AG04450 (cell line): ENCODE measurements at regions not wholly inside any gene's neighbourhood (a gene's known extent, or its start where the extent isn't known, plus 50 kb on each side); places are given as distances from the start of the nearest gene placed in this dataset.
A peak's percentile ranks its signal among the peaks of the same experiment; 100 is the strongest.

Source experiments
- CTCF ChIA-PET: fragments of 300-600, 350-600 bp; formaldehyde crosslinking; extraction: SDS; loops from one replicate; lab custom pipeline; 2022; ENCODE audit warnings: antibody characterized with exemption, inconsistent platforms; lab: Charles Lee
- POLR2A ChIA-PET: fragments of 350-600 bp; formaldehyde crosslinking; extraction: SDS; loops from one replicate; lab custom pipeline; 2021; ENCODE audit warnings: antibody characterized with exemption, inconsistent platforms; lab: Yijun Ruan, JAX
- DNase-seq: peaks from one replicate; pipeline ENCODE4 v3.0.0-alpha.2; 2011; ENCODE audit warnings: low read depth, low spot score
- H3K27ac ChIP-seq: one replicate; pipeline ENCODE4 v1.5.1; 2012; ENCODE audit warnings: low read depth, low read length, control low read depth
- H3K27me3 ChIP-seq: one replicate; pipeline ENCODE4 v1.6.0; 2012; ENCODE audit warnings: low read length; ENCODE audit not compliant: control insufficient read depth, insufficient read depth
- H3K4me3 ChIP-seq: 2 replicates; pipeline ENCODE4 v1.5.1; 2011; ENCODE audit warnings: mild to moderate bottlenecking, low read depth, low read length, control low read depth
- H3K9me3 ChIP-seq: 2 replicates; pipeline ENCODE4 v1.5.1; 2012; ENCODE audit warnings: low read length; ENCODE audit not compliant: control insufficient read depth, insufficient read depth
- TF ChIP-seq, protein P1 (sequence below): IDR thresholded peaks from 2 replicates; pipeline ENCODE4 v1.5.1; 2011; ENCODE audit warnings: low read depth, low read length, control low read depth, inconsistent platforms

DNA sequence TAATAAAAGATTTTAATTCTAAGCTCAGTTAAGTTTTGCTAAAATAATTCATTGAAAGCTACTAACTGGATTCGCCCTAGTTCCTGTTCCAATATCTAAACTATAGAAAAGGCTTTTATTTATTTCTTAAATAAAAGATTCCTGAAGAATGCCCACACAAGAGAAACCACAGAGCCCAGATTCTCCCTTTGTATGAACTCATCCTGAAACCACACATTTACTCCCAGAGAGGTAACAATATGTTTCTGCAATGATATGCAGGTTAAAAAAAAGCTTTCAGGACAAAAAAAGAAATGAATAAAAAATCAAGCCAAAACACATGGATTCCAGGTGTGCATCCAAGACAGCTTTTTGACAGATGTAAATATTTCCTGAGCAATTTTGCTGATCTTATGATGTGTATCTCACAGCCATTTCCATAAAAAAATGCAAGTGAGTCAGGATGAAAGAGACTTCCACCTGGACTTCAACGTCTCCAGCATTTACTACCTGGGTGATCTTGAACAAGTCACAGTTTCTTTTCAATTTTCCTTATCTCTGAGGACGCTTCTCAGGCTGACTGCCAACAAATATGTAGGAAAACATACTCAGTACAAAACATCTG is 234.4 kb upstream of the FAT1 start:
- no peak for DNase-seq
- ChIA-PET CTCF (no interaction called here), POLR2A (no interaction called here)
- Histone ChIP-seq H3K27me3 (peaks cover 4% of the 10 kb centered on the region), H3K4me3 (no peak overlapping the region), H3K27ac (no peak overlapping the region), H3K9me3 (no peaks in the 10 kb centered on the region)
- TF ChIP-seq, protein P1, sequence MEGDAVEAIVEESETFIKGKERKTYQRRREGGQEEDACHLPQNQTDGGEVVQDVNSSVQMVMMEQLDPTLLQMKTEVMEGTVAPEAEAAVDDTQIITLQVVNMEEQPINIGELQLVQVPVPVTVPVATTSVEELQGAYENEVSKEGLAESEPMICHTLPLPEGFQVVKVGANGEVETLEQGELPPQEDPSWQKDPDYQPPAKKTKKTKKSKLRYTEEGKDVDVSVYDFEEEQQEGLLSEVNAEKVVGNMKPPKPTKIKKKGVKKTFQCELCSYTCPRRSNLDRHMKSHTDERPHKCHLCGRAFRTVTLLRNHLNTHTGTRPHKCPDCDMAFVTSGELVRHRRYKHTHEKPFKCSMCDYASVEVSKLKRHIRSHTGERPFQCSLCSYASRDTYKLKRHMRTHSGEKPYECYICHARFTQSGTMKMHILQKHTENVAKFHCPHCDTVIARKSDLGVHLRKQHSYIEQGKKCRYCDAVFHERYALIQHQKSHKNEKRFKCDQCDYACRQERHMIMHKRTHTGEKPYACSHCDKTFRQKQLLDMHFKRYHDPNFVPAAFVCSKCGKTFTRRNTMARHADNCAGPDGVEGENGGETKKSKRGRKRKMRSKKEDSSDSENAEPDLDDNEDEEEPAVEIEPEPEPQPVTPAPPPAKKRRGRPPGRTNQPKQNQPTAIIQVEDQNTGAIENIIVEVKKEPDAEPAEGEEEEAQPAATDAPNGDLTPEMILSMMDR = no peak

DNA sequence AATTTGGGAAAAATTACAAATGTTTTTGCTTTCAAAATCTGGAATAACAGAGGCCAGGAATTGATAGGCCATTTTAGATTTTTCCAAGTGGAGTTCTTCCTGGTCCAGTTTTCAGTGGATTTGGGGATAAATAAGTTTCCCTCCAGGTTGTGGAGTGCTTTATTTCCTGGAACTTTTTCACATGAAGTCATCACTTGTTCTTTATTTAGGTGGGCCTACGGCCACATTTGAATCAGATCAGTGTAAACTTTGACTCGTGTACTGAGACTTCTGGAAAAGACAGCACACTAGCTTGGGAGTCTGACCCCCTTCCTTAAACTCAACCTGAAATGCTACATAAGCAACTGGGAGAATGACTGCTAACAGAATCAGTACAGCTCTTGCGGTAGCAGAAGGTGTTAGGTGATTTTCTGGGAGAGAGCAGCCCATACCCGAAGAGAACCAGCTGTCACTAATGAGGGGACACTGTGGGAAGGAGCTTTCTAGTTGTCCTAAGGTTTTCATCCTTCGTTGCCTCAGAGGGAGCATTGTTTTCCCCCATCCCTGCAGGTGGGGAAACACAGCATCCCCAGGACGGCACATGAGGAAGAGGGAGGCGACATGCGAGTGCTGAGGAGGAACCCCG is 235.2 kb upstream of the FAT1 start:
- CTCF ChIA-PET = interaction anchor here (0.6 kb wide), 1 partner anchor 16 kb away, joined by 3 read pairs; no protein-coding TSS in a partner anchor
- Histone ChIP-seq H3K9me3 (no peaks in the 10 kb centered on the region), H3K4me3 (no peak overlapping the region), H3K27me3 (peaks cover 4% of the 10 kb centered on the region), H3K27ac (no peak overlapping the region)
- no peak for DNase-seq
- POLR2A ChIA-PET = no interaction called here
- TF ChIP-seq, protein P1 = no peak

DNA sequence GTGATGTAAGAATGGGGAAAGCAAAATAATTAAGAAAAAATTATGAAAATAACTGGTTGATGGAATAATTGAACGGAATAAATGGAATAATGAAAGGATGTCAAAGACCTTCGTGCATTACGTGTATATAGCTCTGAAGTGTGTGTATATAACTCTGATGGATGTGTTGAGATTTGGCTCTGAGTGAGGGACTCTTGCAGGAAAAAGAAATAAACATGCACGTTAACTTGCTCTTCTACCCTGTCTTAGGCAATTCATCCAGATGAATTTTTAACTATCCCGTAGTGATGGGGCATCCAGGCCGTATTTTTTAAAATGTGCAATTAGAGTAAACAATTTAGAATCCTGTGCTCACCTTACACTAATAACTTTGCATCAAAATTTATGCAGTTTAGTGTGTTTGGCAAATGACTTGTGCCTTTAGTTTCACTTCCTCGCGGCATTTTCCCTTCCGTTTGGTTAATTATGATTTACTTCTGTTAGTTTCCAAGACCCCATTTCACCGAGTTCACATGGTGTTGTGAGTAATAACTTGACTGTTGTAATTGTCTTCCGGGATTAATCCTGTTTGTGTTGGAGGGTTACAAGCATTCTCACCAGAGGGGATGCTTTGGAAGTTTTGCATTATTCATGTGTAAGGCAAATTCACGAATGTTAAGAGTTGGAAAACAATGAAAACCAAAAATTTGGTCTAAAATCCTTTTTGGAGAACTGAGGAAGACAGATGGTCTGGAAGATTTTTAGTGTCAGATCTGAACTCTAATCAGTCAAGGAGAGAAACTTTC is 256.5 kb upstream of the FAT1 start:
- Histone ChIP-seq H3K27ac (no peak overlapping the region), H3K27me3 (no peaks in the 10 kb centered on the region), H3K9me3 (no peaks in the 10 kb centered on the region), H3K4me3 (peak overlapping the region; percentile 47)
- ChIA-PET CTCF (interaction anchor here (1.3 kb wide), 1 partner anchor 255 kb away, joined by 4 read pairs; no protein-coding TSS in a partner anchor), POLR2A (no interaction called here)
- DNase-seq = no peak
- TF ChIP-seq, protein P1 = no peak

DNA sequence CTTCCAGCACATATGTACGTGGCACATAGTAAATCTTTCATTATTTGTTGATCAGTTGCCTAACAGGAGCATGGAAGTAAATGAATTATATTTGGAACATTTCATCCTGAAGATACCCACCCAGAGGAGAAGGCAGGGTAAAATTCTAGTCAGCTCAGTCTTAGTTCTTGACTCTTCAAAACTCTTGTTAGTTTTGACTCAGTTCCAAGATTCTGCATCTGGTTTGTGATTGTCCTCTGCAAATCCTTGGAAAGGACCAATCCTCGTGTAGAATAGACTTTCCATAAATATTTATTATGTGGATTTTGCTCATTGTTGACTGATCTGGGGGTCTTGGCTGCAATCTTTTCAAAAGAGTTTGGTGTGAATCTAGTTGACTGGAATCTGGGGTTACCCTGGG is 257.5 kb upstream of the FAT1 start:
- no peak for DNase-seq
- H3K27ac ChIP-seq = no peak overlapping the region

More for the DNA sequence above, 257.5 kb upstream of the FAT1 start:
- CTCF ChIA-PET = interaction anchor here (1.2 kb wide), 1 partner anchor 10 kb away, joined by 4 read pairs; no protein-coding TSS in a partner anchor
- TF ChIP-seq, protein P1 = no peak
- Histone ChIP-seq H3K4me3 (no peak overlapping the region), H3K27me3 (no peaks in the 10 kb centered on the region), H3K9me3 (no peaks in the 10 kb centered on the region)
- POLR2A ChIA-PET = no interaction called here
